ENCODE measurements at regions not wholly inside any gene's neighbourhood (a gene's known extent, or its start where the extent isn't known, plus 50 kb on each side); places are given as distances from the start of the nearest gene placed in this dataset.

DNA sequence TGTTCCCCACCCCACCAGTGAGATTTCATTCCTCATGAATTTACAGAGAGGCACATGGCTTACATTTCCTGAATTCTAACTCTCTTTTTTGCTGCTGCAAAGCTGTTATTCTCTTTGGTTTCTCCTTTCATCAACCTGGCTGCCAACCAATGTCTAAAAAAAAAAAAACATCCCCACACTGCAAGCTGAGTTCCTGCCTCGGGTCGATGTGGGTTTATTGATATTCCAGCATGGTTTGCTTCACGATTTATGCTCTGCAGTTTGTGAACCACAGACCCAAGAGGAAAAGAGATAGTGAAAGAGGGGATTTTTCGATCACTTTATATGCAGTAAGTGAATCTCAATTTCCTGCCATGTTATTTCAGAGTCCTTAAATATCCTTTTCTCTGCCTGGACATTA lies 363.6 kb downstream of the LPIN1 start:
- Histone ChIP-seq H4K20me1 (ENCODE audit: insufficient read depth, low read length) (no peaks in the 10 kb centered on the region), H3K27ac (ENCODE audit: low read depth, low read length, poor library complexity, severe bottlenecking) (no peak overlapping the region), H3K9me2 (ENCODE audit: insufficient read depth, low read length) (no peaks in the 10 kb centered on the region), H3K9me3 (ENCODE audit: low read length) (no peaks in the 10 kb centered on the region), H3K79me2 (ENCODE audit: insufficient read depth, low read depth, low read length) (no peaks in the 10 kb centered on the region), H2AFZ (ENCODE audit: low read length) (no peak overlapping the region), H3K4me3 (ENCODE audit: low read depth, low read length, poor library complexity, severe bottlenecking) (no peak overlapping the region), H3K36me3 (ENCODE audit: insufficient read depth, low read length) (no peaks in the 10 kb centered on the region), H3K4me2 (ENCODE audit: low read length) (peak overlapping the region; percentile 29; the same call in 1 of the 2 replicates), H3K4me1 (ENCODE audit: insufficient read depth, low read length, poor library complexity, severe bottlenecking) (peaks cover under 1% of the 10 kb centered on the region)
- TF ChIP-seq EZH2phosphoT487 (IDR thresholded peaks at IDR 0.05; ENCODE audit: borderline replicate concordance, low read depth, low read length), result no peak
- TF ChIP-seq, protein P1, sequence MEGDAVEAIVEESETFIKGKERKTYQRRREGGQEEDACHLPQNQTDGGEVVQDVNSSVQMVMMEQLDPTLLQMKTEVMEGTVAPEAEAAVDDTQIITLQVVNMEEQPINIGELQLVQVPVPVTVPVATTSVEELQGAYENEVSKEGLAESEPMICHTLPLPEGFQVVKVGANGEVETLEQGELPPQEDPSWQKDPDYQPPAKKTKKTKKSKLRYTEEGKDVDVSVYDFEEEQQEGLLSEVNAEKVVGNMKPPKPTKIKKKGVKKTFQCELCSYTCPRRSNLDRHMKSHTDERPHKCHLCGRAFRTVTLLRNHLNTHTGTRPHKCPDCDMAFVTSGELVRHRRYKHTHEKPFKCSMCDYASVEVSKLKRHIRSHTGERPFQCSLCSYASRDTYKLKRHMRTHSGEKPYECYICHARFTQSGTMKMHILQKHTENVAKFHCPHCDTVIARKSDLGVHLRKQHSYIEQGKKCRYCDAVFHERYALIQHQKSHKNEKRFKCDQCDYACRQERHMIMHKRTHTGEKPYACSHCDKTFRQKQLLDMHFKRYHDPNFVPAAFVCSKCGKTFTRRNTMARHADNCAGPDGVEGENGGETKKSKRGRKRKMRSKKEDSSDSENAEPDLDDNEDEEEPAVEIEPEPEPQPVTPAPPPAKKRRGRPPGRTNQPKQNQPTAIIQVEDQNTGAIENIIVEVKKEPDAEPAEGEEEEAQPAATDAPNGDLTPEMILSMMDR (conservative IDR thresholded peaks at IDR 0.05; ENCODE audit: low read length), result no peak
- ChIA-PET CTCF (ENCODE audit: unreplicated experiment) (no interaction called here), POLR2A (interaction anchor here (0.7 to 1.1 kb wide), 2 partner anchors 8 to 16 kb away, joined by 3 to 4 read pairs; no protein-coding TSS in a partner anchor)
- intact Hi-C loops (cut with micrococcal nuclease; ENCODE audit: unreplicated experiment), result no loop called here
- no peak for DNase-seq (ENCODE audit: low spot score)
- no TSS peak for BruUV-seq (replicated peaks)

DNA sequence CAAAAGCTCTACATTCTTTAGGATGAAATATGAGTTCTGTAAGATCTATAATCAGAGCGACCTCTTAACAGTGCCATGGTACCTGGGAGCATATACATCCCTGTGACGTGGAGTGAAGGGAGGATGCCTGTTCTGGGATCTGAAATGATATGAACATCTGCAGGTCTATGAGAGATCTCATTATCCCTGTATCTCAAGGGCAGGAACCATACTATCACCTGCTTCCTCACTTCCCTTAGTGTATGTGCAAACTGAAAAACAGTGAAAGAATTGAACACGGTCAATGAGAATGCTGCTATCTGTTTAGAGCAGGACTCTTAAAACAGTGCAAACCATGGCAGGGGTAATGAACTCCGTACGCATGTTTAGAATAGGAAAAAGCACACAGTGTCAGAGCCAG lies 364.0 kb downstream of the LPIN1 start:
- no peak for DNase-seq (ENCODE audit: low spot score)
- Histone ChIP-seq H2AFZ (ENCODE audit: low read length) (no peak overlapping the region), H4K20me1 (ENCODE audit: insufficient read depth, low read length) (no peaks in the 10 kb centered on the region), H3K9me2 (ENCODE audit: insufficient read depth, low read length) (no peaks in the 10 kb centered on the region), H3K4me1 (ENCODE audit: insufficient read depth, low read length, poor library complexity, severe bottlenecking) (peaks cover 4% of the 10 kb centered on the region), H3K9me3 (ENCODE audit: low read length) (no peaks in the 10 kb centered on the region), H3K79me2 (ENCODE audit: insufficient read depth, low read depth, low read length) (no peaks in the 10 kb centered on the region), H3K27ac (ENCODE audit: low read depth, low read length, poor library complexity, severe bottlenecking) (no peak overlapping the region), H3K4me3 (ENCODE audit: low read depth, low read length, poor library complexity, severe bottlenecking) (no peak overlapping the region), H3K4me2 (ENCODE audit: low read length) (peak overlapping the region; percentile 29; the same call in 1 of the 2 replicates), H3K36me3 (ENCODE audit: insufficient read depth, low read length) (no peaks in the 10 kb centered on the region)
- ChIA-PET CTCF (ENCODE audit: unreplicated experiment) (no interaction called here), POLR2A (interaction anchor here (0.6 to 1.1 kb wide), 2 partner anchors 8 to 278 kb away, joined by 3 to 5 read pairs; no protein-coding TSS in a partner anchor)
- TF ChIP-seq EZH2phosphoT487 (IDR thresholded peaks at IDR 0.05; ENCODE audit: borderline replicate concordance, low read depth, low read length), result no peak
- TF ChIP-seq, protein P1 (conservative IDR thresholded peaks at IDR 0.05; ENCODE audit: low read length), result no peak
- intact Hi-C loops (cut with micrococcal nuclease; ENCODE audit: unreplicated experiment), result no loop called here
- BruUV-seq (replicated peaks), result no TSS peak

DNA sequence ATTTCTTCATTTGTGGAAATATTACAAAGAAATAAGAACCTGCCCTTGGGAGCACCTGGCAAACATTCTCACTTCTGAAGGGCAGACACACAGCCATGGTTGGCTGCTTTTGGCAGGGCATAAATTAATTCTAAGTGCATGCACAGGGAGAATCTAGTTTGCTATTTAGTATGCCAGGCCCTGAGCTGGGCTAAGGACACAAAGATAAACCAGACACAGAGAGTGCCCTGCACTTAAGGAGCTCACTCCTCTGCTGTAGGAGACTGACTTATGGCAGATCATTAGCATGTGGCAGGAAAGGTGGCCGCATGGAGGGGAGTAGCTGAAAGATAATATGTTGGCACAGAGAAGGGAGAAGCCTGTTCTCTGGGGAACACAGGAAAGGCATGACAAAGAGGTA lies 367.0 kb downstream of the LPIN1 start:
- no peak overlapping the region for H3K27ac ChIP-seq (ENCODE audit: low read depth, low read length, poor library complexity, severe bottlenecking)
- no peak overlapping the region for H3K4me3 ChIP-seq (ENCODE audit: low read depth, low read length, poor library complexity, severe bottlenecking)
- no peaks in the 10 kb centered on the region for H3K36me3 ChIP-seq (ENCODE audit: insufficient read depth, low read length)
- CTCF ChIA-PET (ENCODE audit: unreplicated experiment), result no interaction called here
- DNase-seq (ENCODE audit: low spot score), result no peak
- H3K9me3 ChIP-seq (ENCODE audit: low read length), result no peaks in the 10 kb centered on the region
- no peaks in the 10 kb centered on the region for H3K9me2 ChIP-seq (ENCODE audit: insufficient read depth, low read length)
- no TSS peak for BruUV-seq (replicated peaks)
- H3K4me2 ChIP-seq (ENCODE audit: low read length), result 0 out of 2 replicates have a peak overlapping the region, but pooled peaks have one; percentile 2
- POLR2A ChIA-PET, result interaction anchor here (1.2 to 3.9 kb wide), 2 partner anchors 18 to 21 kb away, joined by 3 to 16 read pairs; no protein-coding TSS in a partner anchor
- TF ChIP-seq, protein P1 (conservative IDR thresholded peaks at IDR 0.05; ENCODE audit: low read length), result no peak
- TF ChIP-seq EZH2phosphoT487 (IDR thresholded peaks at IDR 0.05; ENCODE audit: borderline replicate concordance, low read depth, low read length), result no peak
- intact Hi-C loops (cut with micrococcal nuclease; ENCODE audit: unreplicated experiment), result no loop called here
- peaks cover 25% of the 10 kb centered on the region for H3K4me1 ChIP-seq (ENCODE audit: insufficient read depth, low read length, poor library complexity, severe bottlenecking)
- H2AFZ ChIP-seq (ENCODE audit: low read length), result no peak overlapping the region
- H3K79me2 ChIP-seq (ENCODE audit: insufficient read depth, low read depth, low read length), result no peaks in the 10 kb centered on the region
- H4K20me1 ChIP-seq (ENCODE audit: insufficient read depth, low read length), result no peaks in the 10 kb centered on the region
